Neural progenitor cell (in vitro differentiated cells): ENCODE measurements at regions not wholly inside any gene's neighbourhood (a gene's known extent, or its start where the extent isn't known, plus 50 kb on each side); places are given as distances from the start of the nearest gene placed in this dataset.

ENCODE experiments used
- CTCF ChIP-seq: fragments of 200-600 bp; sonication (generic); IDR thresholded peaks from 2 replicates; pipeline ENCODE4 v1.5.1; 2017; ENCODE audit warnings: antibody characterized with exemption, mild to moderate bottlenecking
- EZH2 ChIP-seq: fragments of 200-600 bp; sonication (generic); IDR thresholded peaks from 2 replicates; pipeline ENCODE4 v1.6.1; 2017; ENCODE audit warnings: antibody characterized with exemption, mild to moderate bottlenecking, moderate library complexity

GRCh38 chr3:139759470-139759869 is 81.7 kb upstream of the NMNAT3 start:
- TF ChIP-seq EZH2 (no peak), CTCF (no peak)
